Large intestine (tissue), 3 donors: ENCODE measurements at regions not wholly inside any gene's neighbourhood (a gene's known extent, or its start where the extent isn't known, plus 50 kb on each side); places are given as distances from the start of the nearest gene placed in this dataset.

Experiments used
- DNase-seq, 2 donors: peaks; one replicate each; pipeline versions ENCODE4 v3.0.0 to v3.0.0-alpha.2; 2013
- H3K27ac ChIP-seq: one replicate; pipeline ENCODE4 v1.5.1; 2013; ENCODE audit warnings: low read length
- H3K27me3 ChIP-seq: 2 replicates; pipeline ENCODE4 v1.6.1; 2013; ENCODE audit warnings: low read length; ENCODE audit not compliant: control insufficient read depth, insufficient read depth
- H3K36me3 ChIP-seq: 2 replicates; pipeline ENCODE4 v1.6.1; 2013; ENCODE audit warnings: low read length; ENCODE audit not compliant: control insufficient read depth, insufficient read depth
- H3K4me1 ChIP-seq: one replicate; pipeline ENCODE4 v1.6.1; 2013; ENCODE audit warnings: low read length; ENCODE audit not compliant: control insufficient read depth, insufficient read depth
- H3K4me3 ChIP-seq: one replicate; pipeline ENCODE4 v1.5.1; 2013; ENCODE audit warnings: low read length
- H3K9me3 ChIP-seq: one replicate; pipeline ENCODE4 v1.6.1; 2013; ENCODE audit warnings: mild to moderate bottlenecking, low read depth, low read length, moderate library complexity; ENCODE audit not compliant: control insufficient read depth
- WGBS: methylation state at CpG from one replicate; pipeline ENCODE4 v1.1.5; 2013; ENCODE audit warnings: low lambda C conversion rate; ENCODE audit not compliant: insufficient coverage; 5-methylcytosine and 5-hydroxymethylcytosine counted together

DNA sequence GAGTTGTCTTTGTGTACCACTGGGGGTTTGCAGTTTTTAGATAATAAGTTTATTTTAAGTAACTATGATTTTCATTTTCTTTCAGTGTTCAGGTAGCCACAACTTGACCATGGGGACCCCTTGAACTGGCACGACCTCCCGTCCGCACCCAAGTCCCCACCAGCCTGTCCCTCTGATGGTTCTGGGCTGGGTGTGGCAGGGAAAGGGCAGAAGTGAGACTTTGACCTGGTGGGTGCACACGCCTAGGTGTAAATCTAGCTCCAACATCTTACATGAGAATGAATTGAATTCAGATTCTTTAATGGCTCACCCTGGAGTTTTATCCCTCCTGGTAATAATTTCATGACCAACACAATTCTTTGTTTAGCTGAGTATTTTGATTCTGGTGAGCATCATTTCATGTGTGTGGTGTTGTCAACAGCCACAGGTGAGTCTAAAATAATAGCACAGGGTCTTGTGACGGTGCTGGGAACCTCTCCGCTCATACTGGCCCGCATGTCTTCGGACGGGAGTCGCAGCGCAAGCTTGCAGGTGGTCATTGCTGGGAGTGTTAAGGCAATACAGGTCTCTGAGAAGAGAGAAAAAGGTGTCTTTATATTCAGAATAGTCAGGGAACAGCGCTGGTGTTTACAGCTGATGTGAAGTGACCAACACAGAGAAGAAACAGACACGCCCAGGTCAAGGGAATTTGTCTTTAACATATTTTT, 50.8 kb upstream of the POFUT2 start:
- Histone ChIP-seq H3K27ac (no peak overlapping the region), H3K4me1 (peaks cover 24% of the 10 kb centered on the region), H3K4me3 (no peak overlapping the region), H3K9me3 (no peaks in the 10 kb centered on the region), H3K27me3 (no peaks in the 10 kb centered on the region), H3K36me3 (no peaks in the 10 kb centered on the region)
- peak in 1 of 2 donors; percentile 74 for DNase-seq
- 93% methylated on average over 2 of the region's 13 CpGs for WGBS

DNA sequence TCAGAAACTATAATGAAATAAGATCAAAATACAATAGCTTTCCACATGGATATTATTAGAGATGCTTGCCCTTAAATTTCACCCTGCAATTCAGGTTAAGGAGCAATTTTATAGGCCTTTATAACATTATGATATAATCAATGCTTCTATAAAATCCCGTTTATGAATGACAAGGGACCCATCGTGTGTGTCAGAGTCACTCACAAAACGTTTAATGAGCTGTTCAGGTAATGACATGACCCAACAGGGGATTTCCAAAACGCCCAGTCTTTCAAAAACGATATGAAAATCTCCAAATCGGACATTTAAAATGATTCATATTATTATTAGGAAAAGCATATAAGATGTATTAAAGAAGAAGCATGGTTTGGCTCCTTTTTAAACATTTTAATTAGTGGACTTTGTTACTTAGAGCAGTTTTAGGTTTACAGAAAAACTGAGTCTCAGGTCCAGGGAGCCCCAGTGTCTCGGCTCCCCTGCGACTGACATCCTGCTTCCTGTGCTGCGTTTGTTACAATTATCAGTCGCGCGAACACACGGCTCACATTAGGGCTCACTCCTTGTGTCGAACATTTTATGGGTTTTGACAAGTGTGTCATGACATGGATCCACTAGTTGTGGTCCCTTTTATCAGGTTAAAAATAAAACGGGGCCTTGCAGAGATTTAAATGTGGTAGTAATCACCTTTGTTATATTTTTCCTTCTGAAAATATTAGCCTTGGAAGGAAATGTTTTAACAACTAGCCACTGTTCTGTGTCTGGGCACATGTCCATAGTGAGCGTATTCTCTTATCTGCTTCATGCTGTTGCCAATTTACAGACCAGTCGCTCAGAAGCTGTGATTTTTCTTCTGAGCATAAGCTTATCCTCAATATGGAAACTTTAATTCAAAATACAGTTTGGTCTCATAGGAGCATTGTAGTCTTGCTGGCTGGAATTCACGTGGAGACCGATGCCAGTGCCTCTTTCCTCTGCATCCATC, 52.0 kb upstream of the POFUT2 start:
- no peak for DNase-seq
- H3K4me1 ChIP-seq = peaks cover 24% of the 10 kb centered on the region
- 100% methylated on average over 2 of the region's 19 CpGs for WGBS
- H3K27me3 ChIP-seq = no peaks in the 10 kb centered on the region
- H3K27ac ChIP-seq = no peak overlapping the region
- H3K36me3 ChIP-seq = no peaks in the 10 kb centered on the region
- no peak overlapping the region for H3K4me3 ChIP-seq
- peaks cover 4% of the 10 kb centered on the region for H3K9me3 ChIP-seq

DNA sequence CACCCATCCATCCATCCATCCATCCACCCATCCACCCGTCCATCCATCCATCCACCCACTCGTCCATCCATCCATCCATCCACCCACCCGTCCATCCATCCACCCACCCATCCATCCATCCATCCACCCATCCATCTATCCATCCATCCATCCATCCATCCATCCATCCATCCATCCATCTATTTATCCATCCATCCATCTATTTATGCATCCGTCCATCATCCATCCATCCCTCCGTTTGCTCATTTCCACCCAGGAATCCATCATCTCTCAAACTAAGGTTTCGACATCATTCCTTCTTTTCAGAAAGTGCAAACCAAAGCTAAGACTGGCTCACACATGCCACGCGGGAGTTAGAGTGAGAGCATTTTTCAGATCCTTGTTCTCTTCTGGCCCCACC, 52.8 kb upstream of the POFUT2 start:
- WGBS = 96% methylated on average over 3 of the region's 8 CpGs
- peaks cover 4% of the 10 kb centered on the region for H3K9me3 ChIP-seq

GRCh38 chr21:45341261-45341660, 53.6 kb upstream of the POFUT2 start:
- H3K27me3 ChIP-seq = no peaks in the 10 kb centered on the region
- H3K27ac ChIP-seq = no peak overlapping the region
- H3K4me3 ChIP-seq = no peak overlapping the region
- peaks cover 17% of the 10 kb centered on the region for H3K4me1 ChIP-seq
- no peak for DNase-seq
- no CpG with 5 or more reads among the region's 8 CpGs for WGBS
- H3K36me3 ChIP-seq = no peaks in the 10 kb centered on the region
- peaks cover 4% of the 10 kb centered on the region for H3K9me3 ChIP-seq

More for the DNA sequence above, 52.8 kb upstream of the POFUT2 start:
- Histone ChIP-seq H3K4me3 (no peak overlapping the region), H3K27me3 (no peaks in the 10 kb centered on the region), H3K27ac (no peak overlapping the region), H3K36me3 (no peaks in the 10 kb centered on the region), H3K4me1 (peaks cover 24% of the 10 kb centered on the region)
- no peak for DNase-seq

GRCh38 chr21:45341779-45342178, 54.1 kb upstream of the POFUT2 start:
- no peaks in the 10 kb centered on the region for H3K36me3 ChIP-seq
- H3K4me3 ChIP-seq = no peak overlapping the region
- WGBS = 92% methylated on average over 2 of the region's 9 CpGs
- no peak overlapping the region for H3K27ac ChIP-seq
- H3K27me3 ChIP-seq = no peaks in the 10 kb centered on the region
- DNase-seq = no peak
- peaks cover 12% of the 10 kb centered on the region for H3K4me1 ChIP-seq
- peaks cover 4% of the 10 kb centered on the region for H3K9me3 ChIP-seq

DNA sequence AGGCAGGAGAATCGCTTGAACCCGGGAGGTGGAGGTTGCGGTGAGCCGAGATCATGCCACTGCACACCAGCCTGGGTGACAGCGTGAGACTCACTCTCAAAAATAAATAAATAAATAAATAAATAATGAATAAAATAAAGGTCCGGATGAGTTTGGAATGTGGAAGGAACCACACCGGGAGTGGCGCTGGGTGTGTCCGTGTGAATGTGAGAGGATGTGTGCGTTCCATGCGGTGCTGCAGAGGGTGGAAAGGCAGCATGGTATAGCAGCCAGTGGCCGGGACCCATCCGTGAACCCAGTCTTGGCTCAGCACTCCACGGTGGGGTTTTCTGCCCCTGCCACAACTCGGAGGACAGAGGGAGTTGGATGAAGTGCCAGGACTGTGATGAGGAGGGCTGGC, 56.2 kb upstream of the POFUT2 start:
- no peak overlapping the region for H3K27ac ChIP-seq
- 96% methylated on average over 5 of the region's 15 CpGs for WGBS
- H3K9me3 ChIP-seq = peaks cover 6% of the 10 kb centered on the region
- no peaks in the 10 kb centered on the region for H3K36me3 ChIP-seq
- peaks cover 2% of the 10 kb centered on the region for H3K4me1 ChIP-seq
- DNase-seq = no peak
- H3K27me3 ChIP-seq = peaks cover 6% of the 10 kb centered on the region
- no peak overlapping the region for H3K4me3 ChIP-seq

- Histone ChIP-seq H3K27ac (no peak overlapping the region), H3K4me3 (no peak overlapping the region), H3K9me3 (peaks cover 6% of the 10 kb centered on the region), H3K4me1 (peaks cover 2% of the 10 kb centered on the region), H3K27me3 (peaks cover 6% of the 10 kb centered on the region), H3K36me3 (no peaks in the 10 kb centered on the region)
- DNase-seq = no peak
- no CpG with 5 or more reads among the region's 21 CpGs for WGBS
Measured at GRCh38 chr21:45344576-45344975, 56.9 kb upstream of the POFUT2 start.

GRCh38 chr21:45347048-45347711, 57.8 kb upstream of the COL18A1 start:
- WGBS = no CpG with 5 or more reads among the region's 31 CpGs
- Histone ChIP-seq H3K36me3 (no peaks in the 10 kb centered on the region), H3K27me3 (peaks cover 6% of the 10 kb centered on the region), H3K4me1 (peaks cover 5% of the 10 kb centered on the region), H3K4me3 (no peak overlapping the region), H3K9me3 (peaks cover 6% of the 10 kb centered on the region), H3K27ac (no peak overlapping the region)
- no peak for DNase-seq

- no peak for DNase-seq
- Histone ChIP-seq H3K36me3 (no peaks in the 10 kb centered on the region), H3K4me3 (no peak overlapping the region), H3K27ac (no peak overlapping the region), H3K27me3 (peaks cover 6% of the 10 kb centered on the region), H3K9me3 (peaks cover 6% of the 10 kb centered on the region), H3K4me1 (peaks cover 5% of the 10 kb centered on the region)
- no CpG with 5 or more reads among the region's 25 CpGs for WGBS
Measured at GRCh38 chr21:45347712-45348499, 57.1 kb upstream of the COL18A1 start.
